ENCODE measurements at regions not wholly inside any gene's neighbourhood (a gene's known extent, or its start where the extent isn't known, plus 50 kb on each side); places are given as distances from the start of the nearest gene placed in this dataset.

GRCh38 chr1:234666761-234667160 is 56.8 kb upstream of the IRF2BP2 start:
- TF ChIP-seq CTCF (optimal IDR thresholded peaks at IDR 0.05 in 1 of 3, IDR thresholded peaks at IDR 0.05 in 1 of 3, conservative IDR thresholded peaks at IDR 0.05 in 1 of 3; ENCODE audit: extremely low read depth in 1 of 3, insufficient read depth in 2 of 3, low read length in 3 of 3) (no peak), EZH2 (IDR thresholded peaks at IDR 0.05; ENCODE audit: low read length) (no peak)
